ENCODE measurements at regions not wholly inside any gene's neighbourhood (a gene's known extent, or its start where the extent isn't known, plus 50 kb on each side); places are given as distances from the start of the nearest gene placed in this dataset.

DNA sequence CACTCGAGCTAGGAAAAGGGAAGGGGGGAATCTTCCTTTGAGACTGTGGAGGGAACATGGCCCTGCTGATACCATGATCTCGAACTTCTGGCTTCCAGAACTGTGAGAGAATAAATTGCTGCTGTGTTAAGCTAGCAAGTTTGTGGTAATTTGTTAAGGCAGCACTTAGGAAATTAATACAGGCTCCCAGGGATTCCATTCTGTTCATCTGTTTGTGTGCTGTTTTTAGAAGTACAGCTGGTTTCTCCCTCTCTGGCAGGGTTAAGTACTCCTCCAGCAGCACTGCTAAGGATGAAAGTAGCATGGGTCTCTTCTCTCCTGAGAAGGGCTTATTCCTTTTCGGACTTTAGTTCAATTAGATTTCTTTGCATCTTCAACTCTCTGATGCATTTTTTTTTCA, 268.3 kb downstream of the HHIPL2 start:
- Mint-ChIP-seq H3K27ac (no peak overlapping the region), H3K36me3 (ENCODE audit: low read depth) (no peaks in the 10 kb centered on the region), H3K9me3 (no peaks in the 10 kb centered on the region), H3K4me3 (no peak overlapping the region), H3K4me1 (ENCODE audit: low read depth) (no peaks in the 10 kb centered on the region), H3K27me3 (ENCODE audit: low read depth) (no peaks in the 10 kb centered on the region)
- no peak for DNase-seq (ENCODE audit: low spot score)

DNA sequence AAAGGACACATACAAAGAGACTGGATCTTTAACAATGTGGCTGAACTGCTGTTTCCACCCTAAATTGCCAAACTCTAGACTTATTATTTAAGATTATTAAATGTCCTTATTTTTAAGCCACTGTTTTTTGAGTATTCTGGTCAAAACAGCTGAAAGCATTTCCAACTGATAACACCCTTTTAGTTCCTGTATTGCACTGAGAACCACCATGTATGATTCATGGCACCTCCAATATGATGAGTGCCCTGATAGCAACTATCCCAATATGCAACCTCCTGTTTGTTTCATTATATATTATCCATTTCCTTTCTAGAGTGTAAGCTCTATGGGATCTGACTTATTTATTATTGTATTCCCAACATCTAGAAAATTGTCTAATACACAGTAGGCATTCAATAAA, 269.4 kb downstream of the HHIPL2 start:
- Mint-ChIP-seq H3K4me1 (ENCODE audit: low read depth) (no peaks in the 10 kb centered on the region), H3K27ac (no peak overlapping the region), H3K36me3 (ENCODE audit: low read depth) (no peaks in the 10 kb centered on the region), H3K9me3 (no peaks in the 10 kb centered on the region), H3K27me3 (ENCODE audit: low read depth) (no peaks in the 10 kb centered on the region), H3K4me3 (no peak overlapping the region)
- DNase-seq (ENCODE audit: low spot score), result no peak

DNA sequence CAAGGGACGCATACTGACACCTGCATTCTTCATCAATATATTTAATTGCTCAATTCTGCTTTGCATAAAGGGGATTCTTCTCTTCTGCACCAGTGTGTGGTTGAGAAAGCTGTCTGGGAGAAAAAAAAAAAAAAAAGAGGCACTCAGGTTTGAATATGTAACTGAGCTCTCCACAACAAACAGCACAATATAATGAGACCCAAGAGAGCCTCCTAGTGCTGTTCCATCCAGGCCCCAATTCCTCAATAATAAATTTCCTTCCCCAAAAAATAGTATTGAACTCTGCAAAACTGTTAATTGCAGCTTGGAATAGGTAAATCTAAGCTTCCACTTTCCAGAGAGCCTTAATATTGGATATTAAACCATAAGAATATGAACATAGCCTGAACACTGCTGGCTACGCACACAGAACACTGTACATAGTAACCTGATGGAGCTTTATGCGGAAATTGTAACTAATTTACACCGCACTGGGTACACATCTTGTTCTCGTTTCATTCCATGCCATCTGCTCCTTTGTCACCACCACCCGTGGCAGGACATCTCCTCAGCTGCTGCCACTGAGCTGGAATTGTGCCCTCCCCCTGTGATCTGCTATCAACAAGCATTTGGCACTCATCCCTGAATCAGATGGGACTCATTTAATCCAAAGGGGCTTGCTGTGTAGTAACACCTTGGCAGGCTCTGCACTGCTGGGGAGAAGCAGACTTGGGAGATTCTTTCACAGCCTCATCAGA, 272.0 kb downstream of the HHIPL2 start:
- no peaks in the 10 kb centered on the region for H3K36me3 Mint-ChIP-seq (ENCODE audit: low read depth)
- no peaks in the 10 kb centered on the region for H3K27me3 Mint-ChIP-seq (ENCODE audit: low read depth)
- H3K27ac Mint-ChIP-seq, result no peak overlapping the region
- DNase-seq (ENCODE audit: low spot score), result no peak
- no peaks in the 10 kb centered on the region for H3K9me3 Mint-ChIP-seq
- no peaks in the 10 kb centered on the region for H3K4me1 Mint-ChIP-seq (ENCODE audit: low read depth)
- no peak overlapping the region for H3K4me3 Mint-ChIP-seq

DNA sequence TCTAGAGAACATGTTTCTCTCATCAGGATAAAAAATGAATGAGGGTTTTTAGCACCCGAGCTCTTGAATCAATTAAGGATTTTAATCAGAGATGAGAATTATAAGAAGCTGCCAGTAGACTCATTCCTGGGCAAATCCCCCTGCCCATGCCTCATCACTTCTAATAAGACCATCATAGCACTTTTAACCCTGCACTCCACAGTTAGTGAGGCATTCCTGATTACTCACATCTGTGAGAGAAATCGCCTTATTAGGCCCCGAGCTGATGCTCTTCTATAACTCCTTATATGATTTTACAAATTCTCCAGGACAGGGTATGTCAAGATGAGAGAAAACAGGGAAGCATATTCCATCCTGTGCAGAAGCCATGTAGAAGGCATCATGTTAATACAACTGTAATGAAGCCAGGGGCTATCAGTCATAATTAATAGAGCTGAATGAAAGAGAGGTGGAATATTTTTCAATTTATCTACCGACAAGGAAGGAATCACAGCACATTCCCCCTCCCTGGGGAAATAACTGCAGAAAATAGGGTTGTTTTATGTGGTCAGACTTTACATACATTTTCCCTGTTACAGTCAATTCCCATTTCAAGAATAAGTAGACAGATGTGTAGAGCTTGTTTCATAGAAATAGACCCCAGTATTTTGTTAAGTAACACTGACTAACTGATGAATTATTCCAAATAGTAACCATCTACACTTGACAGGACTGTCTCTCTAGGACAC, 272.7 kb downstream of the HHIPL2 start:
- no peak overlapping the region for H3K27ac Mint-ChIP-seq
- H3K27me3 Mint-ChIP-seq (ENCODE audit: low read depth), result no peaks in the 10 kb centered on the region
- no peak overlapping the region for H3K4me3 Mint-ChIP-seq
- no peak for DNase-seq (ENCODE audit: low spot score)
- H3K9me3 Mint-ChIP-seq, result no peaks in the 10 kb centered on the region
- H3K4me1 Mint-ChIP-seq (ENCODE audit: low read depth), result no peaks in the 10 kb centered on the region
- H3K36me3 Mint-ChIP-seq (ENCODE audit: low read depth), result no peaks in the 10 kb centered on the region

DNA sequence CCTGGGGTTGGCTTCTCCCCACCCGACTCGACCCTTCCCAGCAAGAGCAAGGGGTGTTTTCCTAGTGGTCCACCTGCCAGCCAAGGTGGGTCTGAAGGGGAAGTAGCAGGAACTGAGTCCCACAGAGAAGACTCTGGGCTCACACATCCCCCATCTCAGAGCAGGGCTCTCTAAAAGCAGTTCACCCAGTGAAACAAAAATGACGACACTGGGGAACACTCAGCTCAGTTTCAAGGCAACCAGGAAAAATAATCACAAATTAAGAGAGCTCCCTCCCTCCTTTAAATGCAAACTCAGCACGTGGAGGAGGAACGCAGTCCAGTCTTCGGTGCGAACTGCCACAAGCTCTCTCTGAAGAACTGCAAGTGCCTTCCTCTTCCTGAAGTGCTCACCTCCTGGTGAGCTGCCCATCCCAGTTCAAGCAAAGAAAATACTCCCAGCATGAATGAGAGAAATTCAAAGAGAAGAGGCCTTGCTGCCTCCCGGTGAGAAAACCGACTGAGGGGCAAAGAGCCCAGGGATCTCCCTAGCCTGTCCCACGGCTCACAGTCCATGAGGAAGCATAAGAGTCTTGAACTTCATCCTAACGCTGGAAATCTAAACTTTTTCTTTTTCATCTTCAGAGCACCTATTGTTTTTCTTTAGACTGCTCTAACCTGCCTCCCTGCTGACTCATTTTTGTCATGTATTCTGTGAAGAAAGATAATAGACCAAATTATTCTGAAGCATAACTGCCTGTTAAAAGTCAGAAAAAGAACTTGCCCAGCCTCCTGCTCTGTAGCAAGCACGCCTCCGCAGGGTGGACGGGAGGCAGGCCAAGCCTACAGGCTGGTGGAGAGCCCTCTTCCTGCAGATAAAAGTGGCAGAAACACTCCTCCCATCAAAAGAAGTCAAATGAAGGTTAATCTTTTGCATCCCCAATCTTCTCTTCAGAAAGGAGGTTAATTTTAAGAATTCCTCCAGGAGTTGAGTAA, 281.4 kb downstream of the HHIPL2 start:
- Mint-ChIP-seq H3K9me3 (no peaks in the 10 kb centered on the region), H3K4me3 (no peak overlapping the region), H3K27ac (no peak overlapping the region), H3K4me1 (ENCODE audit: low read depth) (no peaks in the 10 kb centered on the region), H3K27me3 (ENCODE audit: low read depth) (no peaks in the 10 kb centered on the region), H3K36me3 (ENCODE audit: low read depth) (no peaks in the 10 kb centered on the region)
- no peak for DNase-seq (ENCODE audit: low spot score)

DNA sequence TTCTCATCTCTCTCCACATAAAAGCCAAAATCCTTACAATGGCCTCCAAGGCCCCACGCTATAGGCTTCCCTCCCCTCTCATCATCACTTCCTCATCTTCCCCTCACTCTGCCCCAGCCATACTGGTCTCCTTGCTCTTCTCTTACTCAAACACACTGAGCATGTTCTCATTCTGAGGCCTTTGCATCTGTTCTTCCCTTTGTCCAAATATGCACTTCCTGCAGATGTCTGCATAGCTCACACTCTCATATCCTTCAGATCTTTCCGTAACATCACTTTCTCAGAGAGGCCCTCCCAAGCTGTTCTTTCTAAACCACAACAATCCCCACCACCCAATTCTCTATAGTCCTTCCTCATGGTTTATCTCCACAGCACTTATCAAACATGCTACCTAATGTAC, 284.1 kb downstream of the HHIPL2 start:
- H3K9me3 Mint-ChIP-seq, result no peaks in the 10 kb centered on the region
- no peak overlapping the region for H3K27ac Mint-ChIP-seq
- H3K4me3 Mint-ChIP-seq, result no peak overlapping the region

DNA sequence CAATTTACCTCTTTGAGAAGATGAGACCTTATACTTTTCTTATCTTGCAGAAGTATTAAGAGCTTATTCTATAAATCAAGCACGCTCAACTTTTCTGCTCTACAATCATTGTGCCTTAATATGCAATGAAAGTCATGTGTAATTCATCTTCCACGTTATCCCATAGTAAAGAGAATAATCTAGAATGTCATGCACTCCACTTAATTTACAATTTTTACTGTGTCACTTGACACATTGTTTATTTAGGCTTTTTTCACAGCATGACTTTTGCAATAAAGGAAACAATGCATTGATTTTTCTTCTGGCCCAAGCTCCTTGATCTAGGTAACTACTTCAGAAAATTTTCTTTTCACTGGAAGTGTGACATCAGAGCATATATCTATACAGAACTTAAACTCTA, 290.9 kb downstream of the HHIPL2 start:
- Mint-ChIP-seq H3K9me3 (no peaks in the 10 kb centered on the region), H3K4me3 (no peak overlapping the region), H3K4me1 (ENCODE audit: low read depth) (no peaks in the 10 kb centered on the region), H3K36me3 (ENCODE audit: low read depth) (no peaks in the 10 kb centered on the region), H3K27me3 (ENCODE audit: low read depth) (no peaks in the 10 kb centered on the region), H3K27ac (no peak overlapping the region)
- DNase-seq (ENCODE audit: low spot score), result no peak

More for the DNA sequence above, 284.1 kb downstream of the HHIPL2 start:
- DNase-seq (ENCODE audit: low spot score), result no peak
- Mint-ChIP-seq H3K36me3 (ENCODE audit: low read depth) (no peaks in the 10 kb centered on the region), H3K27me3 (ENCODE audit: low read depth) (no peaks in the 10 kb centered on the region), H3K4me1 (ENCODE audit: low read depth) (no peaks in the 10 kb centered on the region)

DNA sequence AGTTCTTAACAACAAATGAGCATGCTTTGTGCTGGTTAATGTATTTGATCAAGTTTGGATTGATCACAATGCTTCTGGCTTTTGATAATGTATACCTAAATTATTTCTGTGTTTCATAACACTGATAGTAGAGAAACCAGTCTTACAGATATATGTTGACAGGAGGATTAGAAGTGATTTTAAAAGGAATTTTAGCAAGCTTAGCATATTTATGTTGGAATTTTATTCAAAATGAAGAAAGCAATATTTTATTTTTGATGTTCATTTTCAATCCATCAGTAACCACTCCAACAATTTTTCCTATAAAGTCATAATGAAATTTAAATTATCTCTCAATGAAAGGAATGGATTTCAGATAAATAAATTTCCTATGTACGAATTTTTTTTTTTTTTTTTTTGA, 291.8 kb downstream of the HHIPL2 start:
- no peak overlapping the region for H3K27ac Mint-ChIP-seq
- H3K27me3 Mint-ChIP-seq (ENCODE audit: low read depth), result no peaks in the 10 kb centered on the region
- DNase-seq (ENCODE audit: low spot score), result no peak
- H3K36me3 Mint-ChIP-seq (ENCODE audit: low read depth), result no peaks in the 10 kb centered on the region
- H3K9me3 Mint-ChIP-seq, result no peaks in the 10 kb centered on the region
- no peaks in the 10 kb centered on the region for H3K4me1 Mint-ChIP-seq (ENCODE audit: low read depth)
- H3K4me3 Mint-ChIP-seq, result no peak overlapping the region

DNA sequence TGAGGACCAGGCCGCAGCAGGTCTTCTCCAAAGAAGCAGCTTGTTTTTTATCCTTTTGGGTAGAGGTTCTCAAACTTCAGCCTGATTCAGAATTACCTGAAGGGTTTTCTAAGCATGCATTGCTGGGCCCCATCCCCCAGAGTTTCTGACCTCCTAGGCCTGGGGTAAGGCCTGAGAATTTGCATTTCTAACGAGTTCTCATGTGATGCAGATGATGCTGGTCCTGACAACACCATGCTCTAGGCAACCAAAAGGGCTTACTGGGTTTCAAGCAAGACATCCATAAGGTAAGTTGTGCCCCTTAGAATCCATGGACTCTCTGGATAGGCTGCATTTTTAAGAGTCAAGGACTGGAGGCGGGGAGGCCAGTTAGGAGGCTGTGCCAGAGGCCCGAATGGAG, 295.1 kb downstream of the HHIPL2 start:
- DNase-seq (ENCODE audit: low spot score), result no peak
- H3K36me3 Mint-ChIP-seq (ENCODE audit: low read depth), result no peaks in the 10 kb centered on the region
- H3K4me1 Mint-ChIP-seq (ENCODE audit: low read depth), result no peaks in the 10 kb centered on the region
- no peak overlapping the region for H3K27ac Mint-ChIP-seq
- H3K27me3 Mint-ChIP-seq (ENCODE audit: low read depth), result no peaks in the 10 kb centered on the region
- H3K9me3 Mint-ChIP-seq, result no peaks in the 10 kb centered on the region
- no peak overlapping the region for H3K4me3 Mint-ChIP-seq

DNA sequence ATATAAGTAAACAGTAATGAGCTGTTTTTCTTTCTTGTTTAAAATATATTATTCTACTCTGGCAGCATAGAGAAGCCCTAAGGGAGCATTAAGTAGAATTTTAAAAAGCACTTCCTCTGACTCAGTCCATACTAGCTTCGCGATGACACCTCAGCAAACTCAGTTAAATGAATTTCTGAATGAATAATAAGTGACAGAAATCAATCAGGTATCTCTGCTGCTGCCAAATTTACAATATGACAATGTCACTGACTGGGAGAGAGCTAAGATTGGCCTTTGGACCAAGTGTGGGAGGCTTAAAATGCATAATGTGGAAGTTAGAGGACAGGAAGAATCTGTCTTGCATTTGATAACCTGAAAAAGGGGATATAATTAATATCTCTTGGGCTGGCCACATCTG, 296.1 kb downstream of the HHIPL2 start:
- H3K27ac Mint-ChIP-seq, result no peak overlapping the region
- no peak overlapping the region for H3K4me3 Mint-ChIP-seq
- no peaks in the 10 kb centered on the region for H3K4me1 Mint-ChIP-seq (ENCODE audit: low read depth)
- no peaks in the 10 kb centered on the region for H3K36me3 Mint-ChIP-seq (ENCODE audit: low read depth)
- no peaks in the 10 kb centered on the region for H3K27me3 Mint-ChIP-seq (ENCODE audit: low read depth)
- no peaks in the 10 kb centered on the region for H3K9me3 Mint-ChIP-seq
- no peak for DNase-seq (ENCODE audit: low spot score)

DNA sequence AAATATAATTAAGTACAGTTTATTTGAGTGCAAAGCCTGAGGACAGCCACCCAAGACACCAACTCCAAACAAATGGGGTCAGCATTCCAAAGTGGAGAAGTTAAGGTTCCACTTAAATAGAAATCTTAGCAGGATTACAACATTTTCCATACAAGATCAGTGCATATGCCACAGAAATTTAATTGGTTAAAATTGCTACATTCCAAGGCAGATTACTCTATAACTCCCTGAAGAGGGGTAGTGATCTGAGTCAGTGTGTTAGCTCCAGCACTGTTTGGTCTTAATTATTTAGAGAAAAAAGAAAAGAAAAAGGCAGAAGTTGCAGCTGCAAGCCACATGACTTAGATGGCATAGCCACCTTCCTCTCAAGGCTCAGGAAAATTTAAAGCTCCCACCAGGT, 297.5 kb downstream of the HHIPL2 start:
- Mint-ChIP-seq H3K27me3 (ENCODE audit: low read depth) (no peaks in the 10 kb centered on the region), H3K9me3 (no peaks in the 10 kb centered on the region)
- DNase-seq (ENCODE audit: low spot score), result no peak

DNA sequence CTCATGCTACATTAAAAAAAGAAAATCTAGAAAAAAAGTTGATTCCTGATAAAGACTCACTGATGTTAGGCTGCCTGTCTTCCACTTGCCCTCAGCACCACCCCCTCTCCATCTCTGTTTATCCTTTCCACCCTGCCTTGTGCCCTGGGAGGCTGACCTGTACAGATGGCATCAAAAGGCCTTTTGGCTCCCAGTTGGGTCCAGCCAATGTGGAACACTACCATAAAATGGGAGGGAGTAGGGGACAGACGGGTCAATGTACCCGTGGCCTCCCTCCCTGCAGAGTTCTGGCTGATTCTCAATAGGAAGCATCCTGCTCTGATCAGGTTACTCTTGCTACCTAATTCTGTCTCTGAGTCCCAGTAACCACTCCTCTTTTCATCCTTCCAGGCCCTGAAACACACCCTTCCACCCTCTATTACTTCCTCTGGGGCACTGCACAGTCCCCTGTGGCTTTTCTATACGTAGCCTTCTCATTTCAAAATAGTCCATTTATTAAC, 300.0 kb downstream of the HHIPL2 start:
- Mint-ChIP-seq H3K36me3 (ENCODE audit: low read depth) (no peaks in the 10 kb centered on the region), H3K4me1 (ENCODE audit: low read depth) (no peaks in the 10 kb centered on the region), H3K27ac (no peak overlapping the region), H3K4me3 (no peak overlapping the region), H3K9me3 (no peaks in the 10 kb centered on the region), H3K27me3 (ENCODE audit: low read depth) (no peaks in the 10 kb centered on the region)
- DNase-seq (ENCODE audit: low spot score), result no peak

More for the DNA sequence above, 297.5 kb downstream of the HHIPL2 start:
- Mint-ChIP-seq H3K4me3 (no peak overlapping the region), H3K36me3 (ENCODE audit: low read depth) (no peaks in the 10 kb centered on the region), H3K27ac (no peak overlapping the region), H3K4me1 (ENCODE audit: low read depth) (no peaks in the 10 kb centered on the region)

DNA sequence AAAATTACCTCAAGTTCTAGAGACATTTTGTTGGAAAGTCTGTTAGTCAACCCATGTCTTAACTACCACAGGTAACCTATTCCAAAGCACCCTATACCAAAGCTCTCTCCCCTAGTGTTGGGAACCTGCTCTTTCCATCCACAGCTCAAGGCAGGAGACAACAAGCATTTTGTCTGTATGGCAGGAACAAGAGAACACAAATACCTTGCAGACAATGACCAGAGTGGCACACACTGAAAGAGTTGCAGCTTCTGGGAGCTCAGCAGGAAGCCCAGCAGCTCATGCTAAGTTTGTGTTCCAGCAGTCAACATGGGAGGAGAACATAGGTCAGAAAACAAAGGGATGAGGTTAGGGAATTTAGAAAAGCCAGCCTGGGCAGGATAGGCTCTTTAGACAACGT, 300.8 kb downstream of the HHIPL2 start:
- H3K27me3 Mint-ChIP-seq (ENCODE audit: low read depth), result no peaks in the 10 kb centered on the region
- H3K36me3 Mint-ChIP-seq (ENCODE audit: low read depth), result no peaks in the 10 kb centered on the region
- no peak overlapping the region for H3K27ac Mint-ChIP-seq
- no peak for DNase-seq (ENCODE audit: low spot score)
- no peaks in the 10 kb centered on the region for H3K9me3 Mint-ChIP-seq
- H3K4me1 Mint-ChIP-seq (ENCODE audit: low read depth), result no peaks in the 10 kb centered on the region
- H3K4me3 Mint-ChIP-seq, result no peak overlapping the region

DNA sequence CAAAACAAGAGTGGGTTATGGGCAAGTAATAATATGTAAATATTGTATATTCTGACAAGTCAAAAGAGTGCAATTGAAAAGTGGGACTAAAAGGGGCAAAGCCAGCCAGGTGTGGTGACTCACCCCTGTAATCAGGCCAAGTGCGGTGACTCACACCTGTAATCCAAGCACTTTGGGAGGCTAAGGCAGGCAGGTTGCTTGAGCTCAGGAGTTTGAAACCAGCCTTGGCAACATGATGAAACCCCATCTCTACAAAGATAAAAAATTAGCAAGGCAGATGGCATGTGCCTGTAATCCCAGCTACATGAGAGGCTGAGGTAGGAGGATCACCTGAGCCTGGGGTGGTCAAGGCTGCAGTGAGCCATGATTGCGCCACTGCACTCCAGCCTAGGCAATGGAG, 304.0 kb downstream of the HHIPL2 start:
- no peak for DNase-seq (ENCODE audit: low spot score)
- Mint-ChIP-seq H3K27ac (no peak overlapping the region), H3K36me3 (ENCODE audit: low read depth) (no peaks in the 10 kb centered on the region), H3K9me3 (no peaks in the 10 kb centered on the region), H3K27me3 (ENCODE audit: low read depth) (no peaks in the 10 kb centered on the region), H3K4me1 (ENCODE audit: low read depth) (no peaks in the 10 kb centered on the region), H3K4me3 (no peak overlapping the region)

All from T-helper 2 cell treated with Interferon-gamma antibody and Interleukin-4, amounts not matched to agents 5 μg/mL and 100 μg/mL, for 36 hours (primary cell).